ENCODE measurements at regions not wholly inside any gene's neighbourhood (a gene's known extent, or its start where the extent isn't known, plus 50 kb on each side); places are given as distances from the start of the nearest gene placed in this dataset.
"Not testable (repeated sequence)": the region's sequence is repeated elsewhere in the genome, so short reads cannot be mapped to it uniquely, and the experiment has no call there.

DNA sequence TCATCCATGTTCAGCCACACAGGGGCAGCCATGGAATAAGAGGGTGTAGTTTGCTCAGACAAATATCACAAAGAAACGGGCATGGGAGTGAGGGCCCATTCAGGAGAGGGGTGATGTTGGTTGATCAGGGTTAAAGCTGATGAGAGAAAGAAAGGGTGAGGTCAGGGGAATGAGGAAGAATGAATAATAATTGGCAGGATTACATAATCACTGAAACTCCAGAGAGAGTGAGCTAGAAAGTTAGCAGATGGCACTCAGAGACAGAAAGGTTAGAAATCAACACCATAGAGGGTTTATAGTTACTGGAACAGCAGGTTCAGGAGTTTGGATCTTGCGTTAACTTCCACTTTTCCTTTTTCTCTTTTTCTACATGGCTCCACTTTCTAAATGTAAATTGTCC is 113.9 kb downstream of the TAF11L14 start:
- TF ChIP-seq, protein P1, sequence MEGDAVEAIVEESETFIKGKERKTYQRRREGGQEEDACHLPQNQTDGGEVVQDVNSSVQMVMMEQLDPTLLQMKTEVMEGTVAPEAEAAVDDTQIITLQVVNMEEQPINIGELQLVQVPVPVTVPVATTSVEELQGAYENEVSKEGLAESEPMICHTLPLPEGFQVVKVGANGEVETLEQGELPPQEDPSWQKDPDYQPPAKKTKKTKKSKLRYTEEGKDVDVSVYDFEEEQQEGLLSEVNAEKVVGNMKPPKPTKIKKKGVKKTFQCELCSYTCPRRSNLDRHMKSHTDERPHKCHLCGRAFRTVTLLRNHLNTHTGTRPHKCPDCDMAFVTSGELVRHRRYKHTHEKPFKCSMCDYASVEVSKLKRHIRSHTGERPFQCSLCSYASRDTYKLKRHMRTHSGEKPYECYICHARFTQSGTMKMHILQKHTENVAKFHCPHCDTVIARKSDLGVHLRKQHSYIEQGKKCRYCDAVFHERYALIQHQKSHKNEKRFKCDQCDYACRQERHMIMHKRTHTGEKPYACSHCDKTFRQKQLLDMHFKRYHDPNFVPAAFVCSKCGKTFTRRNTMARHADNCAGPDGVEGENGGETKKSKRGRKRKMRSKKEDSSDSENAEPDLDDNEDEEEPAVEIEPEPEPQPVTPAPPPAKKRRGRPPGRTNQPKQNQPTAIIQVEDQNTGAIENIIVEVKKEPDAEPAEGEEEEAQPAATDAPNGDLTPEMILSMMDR (conservative IDR thresholded peaks at IDR 0.05; ENCODE audit: low read depth, low read length), result no peak
- no peak overlapping the region for H3K4me3 ChIP-seq (ENCODE audit: low read depth, low read length)
- DNase-seq (ENCODE audit: low read depth), result no peak

DNA sequence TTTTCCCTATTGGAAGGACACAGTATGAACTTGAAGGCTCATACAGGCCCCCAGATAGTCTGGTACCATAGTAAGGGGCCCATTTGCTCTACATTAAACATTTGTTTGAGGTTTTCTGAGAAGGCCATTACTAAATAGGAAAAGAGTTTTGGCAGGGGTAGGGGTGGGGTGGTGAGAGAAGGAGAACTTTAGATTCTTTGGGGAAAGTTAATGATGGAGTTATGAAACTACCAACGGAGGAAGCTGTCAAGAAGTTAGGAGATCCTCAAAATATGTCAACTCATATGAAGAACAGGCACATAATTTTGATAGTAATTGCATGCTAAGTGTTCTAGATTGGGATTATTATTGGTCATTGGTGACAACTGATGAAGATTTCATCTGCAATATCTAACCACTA is 114.7 kb downstream of the TAF11L14 start:
- TF ChIP-seq, protein P1 (conservative IDR thresholded peaks at IDR 0.05; ENCODE audit: low read depth, low read length), result no peak
- no peak overlapping the region for H3K4me3 ChIP-seq (ENCODE audit: low read depth, low read length)
- no peak for DNase-seq (ENCODE audit: low read depth)

DNA sequence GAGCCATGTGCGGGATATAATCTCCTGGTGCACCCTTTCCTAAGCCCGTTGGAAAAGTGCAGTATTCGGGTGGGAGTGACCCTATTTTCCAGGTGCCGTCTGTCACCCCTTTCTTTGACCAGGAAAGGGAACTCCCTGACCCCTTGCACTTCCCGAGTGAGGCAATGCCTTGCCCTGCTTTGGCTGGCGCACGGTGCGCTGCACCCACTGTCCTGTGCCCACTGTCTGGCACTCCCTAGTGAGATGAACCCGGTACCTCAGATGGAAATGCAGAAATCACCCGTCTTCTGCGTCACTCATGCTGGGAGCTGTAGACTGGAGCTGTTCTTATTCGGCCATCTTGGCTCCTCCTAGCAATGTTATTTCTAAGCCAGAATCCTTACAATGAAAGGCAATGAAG is 121.1 kb downstream of the TAF11L14 start:
- not testable (repeated sequence) for DNase-seq (ENCODE audit: low read depth); H3K4me3 ChIP-seq (ENCODE audit: low read depth, low read length)

DNA sequence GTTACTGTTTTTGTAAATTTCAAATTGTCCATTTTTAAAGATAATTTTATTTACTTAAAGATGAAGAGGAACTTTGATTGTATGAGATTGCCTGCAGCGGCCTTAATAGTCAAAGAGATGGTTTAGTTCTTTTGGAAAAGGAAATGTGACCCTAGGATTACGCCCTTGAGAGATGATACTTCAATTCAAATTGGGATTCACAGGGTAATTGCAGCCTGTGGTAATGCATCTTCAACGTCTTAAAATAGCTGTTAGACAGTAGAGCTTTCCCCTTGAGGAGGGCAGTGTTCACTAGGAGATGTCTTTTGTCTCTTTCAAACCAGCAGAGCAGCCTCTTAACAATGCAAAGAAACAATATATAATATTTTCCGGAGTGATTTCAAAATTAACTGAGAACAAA is 127.1 kb downstream of the TAF11L14 start:
- DNase-seq (ENCODE audit: low read depth), result no peak
- TF ChIP-seq, protein P1 (conservative IDR thresholded peaks at IDR 0.05; ENCODE audit: low read depth, low read length), result no peak
- no peak overlapping the region for H3K4me3 ChIP-seq (ENCODE audit: low read depth, low read length)

DNA sequence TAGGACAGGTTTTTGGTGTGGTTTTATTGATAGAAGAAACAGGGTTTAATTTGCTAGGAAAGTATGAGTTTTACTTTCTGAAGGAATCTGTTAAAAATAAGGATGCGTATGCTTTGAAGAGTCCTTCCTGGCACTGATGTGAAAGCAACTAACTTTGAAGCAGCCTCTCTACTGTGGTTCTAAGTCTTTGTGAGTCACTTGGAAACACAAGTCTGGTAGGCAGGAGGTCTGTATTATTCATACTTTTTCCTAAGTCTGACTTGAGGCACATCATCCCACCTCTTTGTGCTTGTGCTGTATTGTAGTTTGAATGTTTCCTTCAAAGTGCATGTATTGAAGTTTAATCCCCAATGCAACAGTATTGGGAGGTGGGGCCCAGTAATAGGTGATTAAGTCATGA is 129.0 kb downstream of the TAF11L14 start:
- DNase-seq (ENCODE audit: low read depth), result no peak
- TF ChIP-seq, protein P1 (conservative IDR thresholded peaks at IDR 0.05; ENCODE audit: low read depth, low read length), result no peak
- no peak overlapping the region for H3K4me3 ChIP-seq (ENCODE audit: low read depth, low read length)

DNA sequence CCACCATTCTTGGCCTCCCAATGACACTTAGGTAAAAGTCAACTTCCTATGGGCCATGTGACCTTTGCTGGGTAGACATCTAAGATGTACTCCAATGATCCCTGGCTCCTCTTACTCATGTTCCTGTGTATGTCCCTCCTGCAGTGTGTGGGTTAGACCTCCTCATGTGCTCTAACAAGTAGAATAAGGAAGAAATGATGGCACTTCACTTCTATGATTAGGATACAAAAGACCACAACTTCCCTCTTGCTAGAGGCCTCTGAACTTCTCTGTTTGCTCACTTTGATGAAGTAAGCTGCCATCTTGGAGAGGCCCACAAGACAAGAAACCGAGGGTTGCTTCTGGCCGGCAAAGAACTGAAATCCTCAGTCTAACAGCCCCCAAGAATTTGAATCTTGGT is 131.8 kb downstream of the TAF11L14 start:
- no peak for DNase-seq (ENCODE audit: low read depth)
- TF ChIP-seq, protein P1 (conservative IDR thresholded peaks at IDR 0.05; ENCODE audit: low read depth, low read length), result no peak
- no peak overlapping the region for H3K4me3 ChIP-seq (ENCODE audit: low read depth, low read length)

DNA sequence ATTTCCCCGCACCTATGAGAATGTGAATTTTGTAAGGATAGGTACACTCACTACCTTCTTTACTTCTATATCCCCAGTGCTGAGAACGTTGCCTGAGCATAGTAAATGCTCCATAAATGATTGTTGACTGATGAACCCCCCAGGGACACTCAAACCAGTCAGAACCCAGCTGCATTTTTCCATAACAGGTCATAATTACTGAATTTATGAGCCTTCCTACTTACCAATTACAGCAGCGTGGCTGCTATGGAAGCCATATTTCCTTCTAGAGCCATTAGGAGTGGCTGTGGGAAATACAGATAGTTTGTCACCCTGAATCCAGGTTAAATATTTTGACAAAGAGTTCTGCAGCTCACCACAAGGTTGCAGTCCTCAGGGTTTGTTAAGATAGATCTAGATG is 135.0 kb downstream of the TAF11L14 start:
- no peak overlapping the region for H3K4me3 ChIP-seq (ENCODE audit: low read depth, low read length)
- TF ChIP-seq, protein P1 (conservative IDR thresholded peaks at IDR 0.05; ENCODE audit: low read depth, low read length), result no peak
- no peak for DNase-seq (ENCODE audit: low read depth)

DNA sequence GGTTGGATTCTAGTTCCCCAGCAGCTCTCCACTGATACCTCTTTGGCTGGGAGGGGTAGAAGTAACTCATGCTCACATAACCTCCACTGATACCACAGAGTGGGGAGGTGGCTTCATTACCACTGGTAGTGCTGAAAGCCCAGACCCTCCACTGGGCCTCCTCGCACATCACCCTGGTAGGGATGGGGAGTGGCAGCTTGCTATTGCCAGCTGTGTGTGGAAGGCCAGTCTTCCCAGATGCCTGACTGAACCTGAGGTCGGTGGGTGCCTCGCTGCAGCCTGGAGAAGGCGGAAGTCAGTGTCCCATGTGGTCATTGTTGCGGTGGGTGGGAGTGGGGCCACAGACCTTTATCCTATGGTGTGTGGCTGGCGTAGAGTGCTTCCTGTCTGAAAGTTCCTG is 138.0 kb downstream of the TAF11L14 start:
- no peak overlapping the region for H3K4me3 ChIP-seq (ENCODE audit: low read depth, low read length)
- no peak for DNase-seq (ENCODE audit: low read depth)
- TF ChIP-seq, protein P1 (conservative IDR thresholded peaks at IDR 0.05; ENCODE audit: low read depth, low read length), result no peak

Measured in epithelial cell of proximal tubule (primary cell).